LNCAP (cell line): ENCODE measurements at regions not wholly inside any gene's neighbourhood (a gene's known extent, or its start where the extent isn't known, plus 50 kb on each side); places are given as distances from the start of the nearest gene placed in this dataset.

Experiments
- CTCF ChIP-seq: fragments of 450-650 bp; IDR thresholded peaks from 2 replicates; pipeline ENCODE4 v1.5.1; 2017; ENCODE audit warnings: mild to moderate bottlenecking

- TF ChIP-seq CTCF = no peak
Measured at GRCh38 chr2:53181759-53182158, 585.8 kb upstream of the CHAC2 start.

DNA sequence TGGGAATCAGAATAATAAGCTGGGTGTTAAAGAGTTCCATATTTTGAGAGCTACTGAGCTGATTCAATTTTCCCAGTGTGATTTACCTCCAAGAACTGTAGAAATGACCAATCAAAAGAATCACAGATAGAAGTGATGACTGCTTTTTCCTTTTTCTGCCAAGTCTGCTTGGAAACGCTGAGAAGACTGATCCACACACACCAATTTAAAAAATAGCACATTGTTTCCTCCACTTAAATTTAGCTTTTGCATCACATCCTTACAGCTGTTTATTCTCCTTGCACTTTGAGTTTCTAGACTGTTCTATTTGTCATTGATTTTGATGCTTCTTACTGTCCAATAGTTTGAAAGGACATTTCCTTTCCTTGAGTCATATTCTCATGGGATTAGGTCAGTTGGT lies 590.3 kb upstream of the CHAC2 start:
- no peak for TF ChIP-seq CTCF

- no peak for TF ChIP-seq CTCF
Measured at GRCh38 chr2:53174539-53174938, 593.1 kb upstream of the CHAC2 start.

DNA sequence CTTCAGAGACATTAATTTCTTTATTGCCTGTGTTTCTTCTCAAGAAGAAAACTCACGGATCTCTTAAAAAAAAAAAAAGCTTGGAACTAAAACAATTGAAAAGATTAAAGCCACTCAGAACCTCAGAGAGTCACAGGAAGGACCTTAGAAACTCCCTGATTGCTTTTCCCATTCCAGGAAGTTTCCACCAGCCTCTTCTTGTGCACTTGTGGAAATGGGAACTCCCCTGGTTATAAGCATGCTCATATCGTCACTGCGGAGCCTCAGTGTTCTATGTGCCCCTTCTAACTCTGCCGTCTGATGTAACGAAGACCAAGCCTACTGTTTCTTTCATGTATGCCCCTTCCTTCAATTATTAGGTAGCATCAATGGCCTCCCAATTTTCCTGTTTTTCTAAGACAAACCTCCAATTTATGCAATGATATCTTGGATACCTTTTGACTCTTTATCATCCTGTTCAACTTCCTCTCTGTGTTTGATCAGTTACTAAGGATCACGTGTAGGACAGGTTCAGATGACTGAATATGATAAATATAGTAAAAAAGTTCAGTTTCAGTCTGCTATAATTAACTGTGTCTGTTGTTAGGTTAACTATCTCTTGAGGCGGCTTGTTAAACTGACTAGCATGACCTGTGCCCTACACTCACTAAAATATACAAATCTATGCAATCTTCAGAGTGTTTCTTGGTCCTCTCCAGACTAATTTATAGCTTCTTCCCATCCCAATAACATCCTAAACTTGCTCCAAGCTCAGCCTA lies 593.7 kb upstream of the CHAC2 start:
- no peak for TF ChIP-seq CTCF

DNA sequence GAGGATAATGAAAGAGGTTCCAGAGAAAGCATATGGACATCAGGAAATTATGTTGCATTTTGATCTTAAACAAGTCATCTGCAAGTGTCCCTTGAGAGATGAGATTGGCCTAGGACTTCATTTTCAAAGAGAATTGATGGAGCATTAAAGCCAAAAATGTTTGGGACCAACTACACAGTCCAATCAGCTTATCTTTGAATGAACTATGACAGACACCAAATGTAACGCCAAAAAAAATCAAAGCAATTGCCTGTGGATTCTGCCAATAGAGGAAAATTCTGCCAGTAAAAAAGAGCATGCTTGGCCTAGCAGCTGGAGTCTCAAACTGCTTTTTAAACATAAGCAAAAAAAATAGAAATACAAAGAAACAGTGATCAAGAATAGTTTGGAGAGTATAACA lies 594.5 kb upstream of the CHAC2 start:
- TF ChIP-seq CTCF = no peak

GRCh38 chr2:53170466-53170865 lies 597.1 kb upstream of the CHAC2 start:
- TF ChIP-seq CTCF = no peak

DNA sequence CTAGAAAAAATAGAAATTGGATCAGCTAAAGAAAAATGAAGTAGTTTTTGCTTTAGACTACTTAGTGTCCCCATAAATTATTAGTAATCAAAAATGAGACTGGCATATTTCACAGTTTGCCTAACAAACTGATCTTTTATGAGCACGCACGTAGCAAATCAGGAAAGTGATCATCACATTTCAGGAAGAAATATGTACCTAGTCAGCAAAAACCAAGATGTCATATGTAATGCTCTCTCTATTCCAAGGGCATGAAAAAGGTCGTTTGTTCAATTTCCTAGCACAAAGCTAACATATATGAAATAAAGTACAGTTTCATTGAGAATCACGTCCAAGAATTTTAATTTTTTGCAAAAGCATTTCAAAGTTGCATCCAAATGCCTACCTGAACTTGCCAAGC lies 600.4 kb upstream of the CHAC2 start:
- no peak for TF ChIP-seq CTCF

DNA sequence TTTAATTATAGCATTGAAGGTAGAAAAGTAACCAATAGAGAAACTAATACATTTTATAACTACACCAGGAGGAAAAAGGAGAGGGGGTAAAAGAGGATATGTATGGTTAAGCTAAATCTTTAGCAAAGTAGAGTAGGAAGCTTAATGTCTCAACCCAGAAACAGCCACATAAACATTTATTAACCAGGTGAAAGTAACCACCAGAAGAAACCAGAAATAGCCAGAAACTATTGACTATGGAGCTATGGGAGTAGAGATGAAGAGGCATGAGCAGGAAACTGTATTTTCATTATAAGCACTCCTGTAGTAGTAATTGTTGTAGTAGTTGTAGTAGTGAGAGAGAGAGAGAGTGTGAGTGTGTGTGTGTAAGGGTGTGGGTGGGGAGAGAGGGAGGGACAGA lies 617.5 kb upstream of the CHAC2 start:
- no peak for TF ChIP-seq CTCF
